Loucy (cell line): ENCODE measurements at regions not wholly inside any gene's neighbourhood (a gene's known extent, or its start where the extent isn't known, plus 50 kb on each side); places are given as distances from the start of the nearest gene placed in this dataset.

Experiments
- H2AFZ ChIP-seq: fragments of 200-600 bp; sonication (generic); 2 replicates; pipeline ENCODE4 v1.6.0; 2016; ENCODE audit warnings: antibody characterized with exemption, mild to moderate bottlenecking, low read length, moderate library complexity
- H3F3A ChIP-seq: fragments of 200-600 bp; 2 replicates; pipeline ENCODE4 v1.6.0; 2016; ENCODE audit warnings: antibody characterized with exemption, low read depth, mild to moderate bottlenecking
- H3K27me3 ChIP-seq: fragments of 200-600 bp; sonication (generic); 2 replicates; pipeline ENCODE4 v1.6.1; 2014; ENCODE audit warnings: low read length, mild to moderate bottlenecking; ENCODE audit not compliant: insufficient read depth, poor library complexity, severe bottlenecking
- H3K36me3 ChIP-seq: fragments of 200-600 bp; sonication (generic); 2 replicates; pipeline ENCODE4 v1.6.1; 2016; ENCODE audit warnings: low read length; ENCODE audit not compliant: insufficient read depth
- H3K4me1 ChIP-seq: fragments of 200-600 bp; sonication (generic); 2 replicates; pipeline ENCODE4 v1.5.1; 2014; ENCODE audit warnings: low read length, mild to moderate bottlenecking; ENCODE audit not compliant: insufficient read depth, poor library complexity, severe bottlenecking
- H3K4me2 ChIP-seq: fragments of 200-600 bp; sonication (generic); 2 replicates; pipeline ENCODE4 v1.6.0; 2014; ENCODE audit warnings: antibody characterized with exemption, low read length, low read depth, mild to moderate bottlenecking; ENCODE audit not compliant: poor library complexity, severe bottlenecking
- H3K4me3 ChIP-seq: fragments of 200-600 bp; sonication (generic); 2 replicates; pipeline ENCODE4 v1.5.1; 2014; ENCODE audit warnings: low read length, mild to moderate bottlenecking, mixed read lengths; ENCODE audit not compliant: poor library complexity, severe bottlenecking
- H3K79me2 ChIP-seq: fragments of 200-600 bp; sonication (generic); 2 replicates; pipeline ENCODE4 v1.6.1; 2014; ENCODE audit warnings: low read length; ENCODE audit not compliant: insufficient read depth
- H3K9ac ChIP-seq: fragments of 200-600 bp; sonication (generic); 2 replicates; pipeline ENCODE4 v1.6.0; 2014; ENCODE audit warnings: mild to moderate bottlenecking, low read depth, low read length, moderate library complexity; ENCODE audit not compliant: poor library complexity, severe bottlenecking
- H3K9me2 ChIP-seq: fragments of 200-600 bp; sonication (generic); replicated peaks from 2 replicates; pipeline ENCODE4 v1.6.1; 2016; ENCODE audit warnings: low read depth, low read length, mixed read lengths
- H3K9me3 ChIP-seq: fragments of 200-600 bp; sonication (generic); 2 replicates; pipeline ENCODE4 v1.6.1; 2014; ENCODE audit warnings: mild to moderate bottlenecking, antibody characterized with exemption, low read length, low read depth; ENCODE audit not compliant: insufficient read depth
- H4K20me1 ChIP-seq: fragments of 200-600 bp; sonication (generic); 2 replicates; pipeline ENCODE4 v1.6.0; 2014; ENCODE audit warnings: antibody characterized with exemption, low read length, mild to moderate bottlenecking; ENCODE audit not compliant: insufficient read depth, poor library complexity, severe bottlenecking
- EZH2phosphoT487 ChIP-seq: fragments of 200-600 bp; IDR thresholded peaks from 2 replicates; pipeline ENCODE4 v1.6.1; 2018; ENCODE audit warnings: antibody characterized with exemption, mild to moderate bottlenecking, moderate library complexity, borderline replicate concordance
- TF ChIP-seq, protein P1 (sequence below): fragments of 200-600 bp; sonication (generic); conservative IDR thresholded peaks from 2 replicates; pipeline ENCODE4 v1.5.1; 2014; ENCODE audit warnings: mild to moderate bottlenecking, antibody characterized with exemption, low read length

DNA sequence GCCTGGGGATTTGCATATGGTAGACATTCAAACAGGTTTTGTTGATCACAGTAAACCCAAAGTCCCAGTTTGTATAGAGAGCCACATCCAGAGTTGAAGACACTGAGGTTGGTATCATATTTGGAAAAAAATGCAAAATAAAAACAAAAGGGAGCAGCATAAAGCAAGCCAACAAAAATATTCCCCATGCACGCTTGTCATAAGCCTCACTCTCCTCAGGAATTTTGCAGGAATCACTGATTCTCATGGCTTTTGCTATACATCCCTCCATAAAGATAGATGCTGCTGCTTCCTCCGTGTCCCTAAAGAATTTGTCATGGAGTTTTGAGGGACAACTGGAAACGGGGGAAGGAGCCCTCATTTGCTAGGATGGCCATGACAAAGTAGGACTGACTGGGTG, 108.8 kb upstream of the TCF4 start:
- Histone ChIP-seq H2AFZ (no peak overlapping the region), H4K20me1 (no peaks in the 10 kb centered on the region), H3K9ac (no peak overlapping the region), H3K4me3 (no peak overlapping the region), H3K27me3 (no peaks in the 10 kb centered on the region), H3K79me2 (no peaks in the 10 kb centered on the region), H3K4me2 (no peak overlapping the region), H3F3A (no peaks in the 10 kb centered on the region), H3K9me3 (no peaks in the 10 kb centered on the region), H3K36me3 (no peaks in the 10 kb centered on the region), H3K4me1 (no peaks in the 10 kb centered on the region), H3K9me2 (no peaks in the 10 kb centered on the region)
- TF ChIP-seq EZH2phosphoT487 = no peak
- TF ChIP-seq, protein P1, sequence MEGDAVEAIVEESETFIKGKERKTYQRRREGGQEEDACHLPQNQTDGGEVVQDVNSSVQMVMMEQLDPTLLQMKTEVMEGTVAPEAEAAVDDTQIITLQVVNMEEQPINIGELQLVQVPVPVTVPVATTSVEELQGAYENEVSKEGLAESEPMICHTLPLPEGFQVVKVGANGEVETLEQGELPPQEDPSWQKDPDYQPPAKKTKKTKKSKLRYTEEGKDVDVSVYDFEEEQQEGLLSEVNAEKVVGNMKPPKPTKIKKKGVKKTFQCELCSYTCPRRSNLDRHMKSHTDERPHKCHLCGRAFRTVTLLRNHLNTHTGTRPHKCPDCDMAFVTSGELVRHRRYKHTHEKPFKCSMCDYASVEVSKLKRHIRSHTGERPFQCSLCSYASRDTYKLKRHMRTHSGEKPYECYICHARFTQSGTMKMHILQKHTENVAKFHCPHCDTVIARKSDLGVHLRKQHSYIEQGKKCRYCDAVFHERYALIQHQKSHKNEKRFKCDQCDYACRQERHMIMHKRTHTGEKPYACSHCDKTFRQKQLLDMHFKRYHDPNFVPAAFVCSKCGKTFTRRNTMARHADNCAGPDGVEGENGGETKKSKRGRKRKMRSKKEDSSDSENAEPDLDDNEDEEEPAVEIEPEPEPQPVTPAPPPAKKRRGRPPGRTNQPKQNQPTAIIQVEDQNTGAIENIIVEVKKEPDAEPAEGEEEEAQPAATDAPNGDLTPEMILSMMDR = no peak

DNA sequence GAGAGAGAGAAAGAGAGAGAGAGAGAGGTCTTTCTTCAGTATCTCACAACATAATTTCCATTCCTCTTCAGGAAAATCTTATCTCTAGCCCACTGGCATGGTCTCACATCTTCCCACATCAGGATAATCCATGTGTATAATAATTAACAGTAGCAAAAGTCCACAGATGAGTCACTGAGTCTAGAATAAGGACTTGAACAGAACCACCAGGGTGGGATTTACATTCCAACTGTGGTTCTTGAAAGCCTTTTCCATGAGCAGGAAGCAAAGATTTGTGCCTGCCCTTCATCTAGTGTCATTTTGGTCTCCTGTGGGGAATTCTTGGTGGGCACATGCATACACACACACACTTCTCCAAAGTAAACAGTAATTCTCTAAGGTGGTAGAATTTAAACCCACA, 107.1 kb upstream of the TCF4 start:
- no peaks in the 10 kb centered on the region for H3K9me2 ChIP-seq
- H3F3A ChIP-seq = no peaks in the 10 kb centered on the region
- TF ChIP-seq EZH2phosphoT487 = no peak
- TF ChIP-seq, protein P1 = no peak
- H3K36me3 ChIP-seq = no peaks in the 10 kb centered on the region
- H3K9me3 ChIP-seq = no peaks in the 10 kb centered on the region
- no peaks in the 10 kb centered on the region for H3K27me3 ChIP-seq
- H3K79me2 ChIP-seq = no peaks in the 10 kb centered on the region
- H4K20me1 ChIP-seq = no peaks in the 10 kb centered on the region
- H3K4me3 ChIP-seq = no peak overlapping the region
- no peak overlapping the region for H3K4me2 ChIP-seq
- no peaks in the 10 kb centered on the region for H3K4me1 ChIP-seq
- H3K9ac ChIP-seq = no peak overlapping the region
- H2AFZ ChIP-seq = no peak overlapping the region

DNA sequence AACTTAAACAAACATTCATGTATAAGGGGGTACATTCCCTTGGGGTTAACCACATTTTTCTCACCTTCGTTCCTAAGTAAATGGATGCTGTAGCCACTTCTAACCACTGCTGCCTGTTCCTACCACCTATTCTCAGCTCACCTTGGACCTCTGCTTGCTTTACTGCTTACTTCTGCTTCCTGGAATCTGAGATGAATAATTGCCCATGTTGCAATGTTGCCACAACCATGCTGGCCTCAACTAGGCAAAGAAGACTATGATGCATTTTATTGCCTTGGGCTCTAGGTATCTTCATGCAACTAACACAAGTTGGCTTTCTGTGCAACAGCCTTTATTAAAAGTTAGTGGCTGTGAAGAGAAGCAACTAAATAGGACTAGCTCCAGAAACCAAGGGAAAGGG, 106.3 kb upstream of the TCF4 start:
- Histone ChIP-seq H3K79me2 (no peaks in the 10 kb centered on the region), H3K4me2 (no peak overlapping the region), H3K27me3 (no peaks in the 10 kb centered on the region), H4K20me1 (no peaks in the 10 kb centered on the region), H3F3A (no peaks in the 10 kb centered on the region), H2AFZ (no peak overlapping the region), H3K36me3 (no peaks in the 10 kb centered on the region), H3K4me1 (no peaks in the 10 kb centered on the region), H3K4me3 (no peak overlapping the region), H3K9ac (no peak overlapping the region), H3K9me2 (no peaks in the 10 kb centered on the region), H3K9me3 (no peaks in the 10 kb centered on the region)
- TF ChIP-seq EZH2phosphoT487 = no peak
- TF ChIP-seq, protein P1 = no peak
